Caco-2 (cell line): ENCODE measurements at regions not wholly inside any gene's neighbourhood (a gene's known extent, or its start where the extent isn't known, plus 50 kb on each side); places are given as distances from the start of the nearest gene placed in this dataset.

Experiments used
- BruUV-seq: library from RNA; stranded (reverse); fragments of 400-500 nt; replicated peaks from 2 replicates; lab custom pipeline; 2021; lab: Mats Ljungman, UMichigan
- CTCF ChIA-PET: fragments of 300-600 bp; sonication (Branson Sonifier 250); formaldehyde crosslinking; loops from one replicate; lab custom pipeline; 2022; ENCODE audit warnings: antibody characterized with exemption; lab: Charles Lee
- POLR2A ChIA-PET: fragments of 300-600 bp; sonication (Branson Sonifier 250); formaldehyde crosslinking; loops from one replicate; lab custom pipeline; 2022; ENCODE audit warnings: antibody characterized with exemption; lab: Charles Lee
- DNase-seq, 2 experiments: peaks; one replicate each; pipeline versions ENCODE4 v3.0.0 to v3.0.0-alpha.2; 2020 to 2022
- H3K27me3 ChIP-seq: replicated peaks from 2 replicates; pipeline ENCODE4 v1.6.0; 2011; ENCODE audit warnings: low read length; ENCODE audit not compliant: control insufficient read depth, insufficient read depth
- H3K36me3 ChIP-seq: 2 replicates; pipeline ENCODE4 v1.5.1; 2011; ENCODE audit warnings: low read length; ENCODE audit not compliant: control insufficient read depth, insufficient read depth
- H3K4me1 ChIP-seq: fragments of 250-450 bp; sonication (Bioruptor Pico); 2 replicates; pipeline ENCODE4 v1.5.1; 2020; ENCODE audit warnings: mild to moderate bottlenecking
- H3K4me3 ChIP-seq: 2 replicates; pipeline ENCODE4 v1.5.1; 2011; ENCODE audit warnings: low read depth, mild to moderate bottlenecking, control low read depth, low read length
- H3K9me3 ChIP-seq: fragments of 250-450 bp; sonication (Bioruptor Pico); 2 replicates; pipeline ENCODE4 v1.5.1; 2020; ENCODE audit warnings: mild to moderate bottlenecking, moderate library complexity
- H3K27ac Mint-ChIP-seq: one replicate; pipeline ENCODE4 v1.8.0; 2022; ENCODE audit warnings: mixed read lengths; ENCODE audit not compliant: unreplicated experiment
- H3K27me3 Mint-ChIP-seq: one replicate; pipeline ENCODE4 v1.8.0; 2022; ENCODE audit warnings: mixed read lengths; ENCODE audit not compliant: insufficient read depth, unreplicated experiment
- H3K36me3 Mint-ChIP-seq: one replicate; pipeline ENCODE4 v1.8.0; 2022; ENCODE audit warnings: mild to moderate bottlenecking, mixed read lengths; ENCODE audit not compliant: insufficient read depth, unreplicated experiment
- H3K4me1 Mint-ChIP-seq: one replicate; pipeline ENCODE4 v1.8.0; 2022; ENCODE audit warnings: low read depth, mixed read lengths; ENCODE audit not compliant: unreplicated experiment
- H3K4me3 Mint-ChIP-seq: one replicate; pipeline ENCODE4 v1.8.0; 2022; ENCODE audit warnings: mild to moderate bottlenecking, moderate library complexity, mixed read lengths; ENCODE audit not compliant: unreplicated experiment
- H3K9me3 Mint-ChIP-seq: one replicate; pipeline ENCODE4 v1.8.0; 2022; ENCODE audit warnings: mixed read lengths; ENCODE audit not compliant: unreplicated experiment
- intact Hi-C: fragments of 100-400 bp; cut with micrococcal nuclease; formaldehyde crosslinking; loops from one replicate; pipeline ENCODE4 v1.10.0; 2022; ENCODE audit not compliant: unreplicated experiment
- TF ChIP-seq, protein P1 (sequence below), 2 experiments: fragments of 200-600 bp in 1 of 2; IDR thresholded peaks; 1 replicate in 1 of 2; 2 replicates in 1 of 2; pipeline versions ENCODE4 v1.5.1 to v1.8.0; 2011 to 2022; ENCODE audit warnings: antibody characterized with exemption in 1 of 2, control low read depth in 1 of 2, inconsistent platforms in 1 of 2, low read depth in 1 of 2, low read length in 1 of 2, mild to moderate bottlenecking in 1 of 2, moderate library complexity in 1 of 2; ENCODE audit not compliant: insufficient read depth in 1 of 2, severe bottlenecking in 1 of 2, unreplicated experiment in 1 of 2

DNA sequence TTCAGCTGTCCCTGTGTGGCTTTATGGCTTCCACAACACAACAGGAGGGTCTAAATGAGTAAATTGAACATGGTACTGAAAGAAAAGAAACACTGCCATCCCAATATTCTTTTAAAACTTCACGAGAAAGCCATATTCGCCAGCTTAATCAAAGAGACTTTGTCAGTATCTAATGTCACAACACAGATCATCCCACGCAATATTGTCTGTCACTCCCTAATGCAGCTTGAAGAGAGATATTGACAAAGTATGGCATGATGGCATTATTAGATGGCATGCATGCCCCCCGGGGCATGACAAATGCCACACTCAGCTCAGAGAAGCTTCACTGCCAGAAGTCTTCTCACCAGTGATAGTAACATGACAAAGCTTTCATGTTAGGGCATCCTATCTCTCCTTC, 197.8 kb downstream of the TTC8 start:
- no peak overlapping the region for H3K4me3 Mint-ChIP-seq

DNA sequence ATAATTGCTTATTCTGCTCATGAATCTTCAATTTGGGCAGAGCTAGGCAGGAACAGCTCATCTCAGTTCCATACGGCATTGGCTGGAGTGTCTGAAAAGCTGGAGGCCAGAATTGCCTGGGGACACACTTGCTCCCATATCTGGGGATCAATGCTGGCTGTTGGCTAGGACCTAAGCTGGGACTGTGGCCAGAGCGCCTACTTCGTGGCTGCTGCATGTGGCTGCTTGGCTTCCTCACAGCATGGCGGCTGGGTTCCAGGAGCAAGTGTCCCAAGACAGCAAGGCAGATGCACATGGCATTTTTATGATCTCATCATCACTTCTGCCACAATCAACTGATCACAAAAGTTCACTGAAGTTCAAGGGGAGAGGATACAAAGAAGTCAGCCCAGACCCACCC, 200.2 kb downstream of the TTC8 start:
- Mint-ChIP-seq H3K9me3 (no peaks in the 10 kb centered on the region), H3K36me3 (no peaks in the 10 kb centered on the region), H3K27ac (no peak overlapping the region), H3K27me3 (no peaks in the 10 kb centered on the region), H3K4me1 (no peaks in the 10 kb centered on the region), H3K4me3 (no peak overlapping the region)
- H3K9me3 ChIP-seq, result no peaks in the 10 kb centered on the region
- intact Hi-C loops, result loop anchor here (5.0 kb wide), 2 partner anchors 213 to 743 kb away; no protein-coding TSS in a partner anchor
- ChIA-PET POLR2A (no interaction called here), CTCF (no interaction called here)
- no peak overlapping the region for H3K4me3 ChIP-seq
- no peaks in the 10 kb centered on the region for H3K36me3 ChIP-seq
- TF ChIP-seq, protein P1, sequence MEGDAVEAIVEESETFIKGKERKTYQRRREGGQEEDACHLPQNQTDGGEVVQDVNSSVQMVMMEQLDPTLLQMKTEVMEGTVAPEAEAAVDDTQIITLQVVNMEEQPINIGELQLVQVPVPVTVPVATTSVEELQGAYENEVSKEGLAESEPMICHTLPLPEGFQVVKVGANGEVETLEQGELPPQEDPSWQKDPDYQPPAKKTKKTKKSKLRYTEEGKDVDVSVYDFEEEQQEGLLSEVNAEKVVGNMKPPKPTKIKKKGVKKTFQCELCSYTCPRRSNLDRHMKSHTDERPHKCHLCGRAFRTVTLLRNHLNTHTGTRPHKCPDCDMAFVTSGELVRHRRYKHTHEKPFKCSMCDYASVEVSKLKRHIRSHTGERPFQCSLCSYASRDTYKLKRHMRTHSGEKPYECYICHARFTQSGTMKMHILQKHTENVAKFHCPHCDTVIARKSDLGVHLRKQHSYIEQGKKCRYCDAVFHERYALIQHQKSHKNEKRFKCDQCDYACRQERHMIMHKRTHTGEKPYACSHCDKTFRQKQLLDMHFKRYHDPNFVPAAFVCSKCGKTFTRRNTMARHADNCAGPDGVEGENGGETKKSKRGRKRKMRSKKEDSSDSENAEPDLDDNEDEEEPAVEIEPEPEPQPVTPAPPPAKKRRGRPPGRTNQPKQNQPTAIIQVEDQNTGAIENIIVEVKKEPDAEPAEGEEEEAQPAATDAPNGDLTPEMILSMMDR (IDR thresholded peaks at IDR 0.05; ENCODE audit: insufficient read depth in 1 of 2, low read depth in 1 of 2, low read length in 1 of 2, severe bottlenecking in 1 of 2, unreplicated experiment in 1 of 2), result no peak
- BruUV-seq, result no TSS peak
- no peaks in the 10 kb centered on the region for H3K4me1 ChIP-seq
- no peak for DNase-seq
- no peaks in the 10 kb centered on the region for H3K27me3 ChIP-seq

More for the DNA sequence above, 197.8 kb downstream of the TTC8 start:
- H3K27me3 Mint-ChIP-seq, result no peaks in the 10 kb centered on the region
- no peak for DNase-seq
- intact Hi-C loops, result no loop called here
- ChIA-PET CTCF (no interaction called here), POLR2A (no interaction called here)
- TF ChIP-seq, protein P1 (IDR thresholded peaks at IDR 0.05; ENCODE audit: insufficient read depth in 1 of 2, low read depth in 1 of 2, low read length in 1 of 2, severe bottlenecking in 1 of 2, unreplicated experiment in 1 of 2), result no peak
- no peaks in the 10 kb centered on the region for H3K9me3 ChIP-seq
- no TSS peak for BruUV-seq
- H3K36me3 ChIP-seq, result no peaks in the 10 kb centered on the region
- H3K27me3 ChIP-seq, result no peaks in the 10 kb centered on the region
- no peaks in the 10 kb centered on the region for H3K4me1 ChIP-seq
- no peaks in the 10 kb centered on the region for H3K4me1 Mint-ChIP-seq
- no peaks in the 10 kb centered on the region for H3K9me3 Mint-ChIP-seq
- H3K36me3 Mint-ChIP-seq, result no peaks in the 10 kb centered on the region
- H3K4me3 ChIP-seq, result no peak overlapping the region
- no peak overlapping the region for H3K27ac Mint-ChIP-seq

DNA sequence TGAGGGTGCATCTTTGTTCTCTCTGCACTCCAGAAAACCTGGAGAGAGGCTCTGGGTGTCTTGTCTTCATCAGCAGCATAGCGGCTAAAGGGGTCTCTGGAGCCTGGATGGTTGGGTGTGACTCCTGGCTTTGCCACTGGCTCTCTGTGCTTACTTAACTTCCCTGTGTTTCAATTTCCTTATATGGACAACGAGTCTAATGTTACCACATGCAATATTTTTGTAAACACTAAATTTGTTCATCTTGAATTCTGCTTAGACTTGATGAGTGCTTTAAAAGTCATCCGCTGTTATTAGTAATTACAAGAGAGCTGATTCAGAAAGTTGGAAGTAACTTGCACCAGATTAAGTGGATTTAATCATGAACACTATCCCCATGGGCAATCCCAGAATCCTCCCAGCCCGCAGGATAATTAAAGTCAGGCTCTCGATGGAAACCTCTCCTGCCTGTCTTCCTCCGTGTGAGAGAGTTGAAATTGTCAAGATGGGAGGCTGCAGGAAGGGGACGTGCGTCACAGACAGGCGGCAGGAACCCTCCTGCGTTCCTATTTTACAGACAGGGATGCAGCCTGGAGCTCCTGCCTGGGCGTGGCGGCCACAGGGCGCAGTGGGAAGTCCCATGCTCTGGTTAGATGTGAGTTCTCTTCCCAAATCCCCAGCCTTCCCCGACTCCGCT, 201.2 kb downstream of the TTC8 start:
- Mint-ChIP-seq H3K4me3 (no peak overlapping the region), H3K9me3 (no peaks in the 10 kb centered on the region), H3K36me3 (no peaks in the 10 kb centered on the region), H3K27ac (no peak overlapping the region), H3K4me1 (no peaks in the 10 kb centered on the region), H3K27me3 (peaks cover 8% of the 10 kb centered on the region)
- CTCF ChIA-PET, result interaction anchor here (0.6 kb wide), 1 partner anchor 471 kb away, joined by 5 read pairs; no protein-coding TSS in a partner anchor
- Histone ChIP-seq H3K4me3 (no peak overlapping the region), H3K27me3 (no peaks in the 10 kb centered on the region; the same call in 1 of the 2 replicates), H3K9me3 (no peaks in the 10 kb centered on the region), H3K4me1 (no peaks in the 10 kb centered on the region), H3K36me3 (no peaks in the 10 kb centered on the region)
- intact Hi-C loops, result loop anchor here (5.0 kb wide), 2 partner anchors 212 to 742 kb away; no protein-coding TSS in a partner anchor
- DNase-seq, result no peak
- POLR2A ChIA-PET, result no interaction called here
- TF ChIP-seq, protein P1 (IDR thresholded peaks at IDR 0.05; ENCODE audit: insufficient read depth in 1 of 2, low read depth in 1 of 2, low read length in 1 of 2, severe bottlenecking in 1 of 2, unreplicated experiment in 1 of 2), result no peak
- BruUV-seq, result no TSS peak
